Testis (tissue), 2 donors: ENCODE measurements at regions not wholly inside any gene's neighbourhood (a gene's known extent, or its start where the extent isn't known, plus 50 kb on each side); places are given as distances from the start of the nearest gene placed in this dataset.

Experiments
- POLR2A ChIP-seq: fragments of 450-650 bp; IDR thresholded peaks from one replicate; pipeline ENCODE4 v1.6.1; 2017; ENCODE audit warnings: antibody characterized with exemption, mild to moderate bottlenecking, moderate library complexity
- TF ChIP-seq, protein P1 (sequence below), 3 experiments: fragments of 450-650 bp in 2 of 3; fragments of 200-600 bp in 1 of 3; sonication (generic) in 1 of 3; IDR thresholded peaks; one replicate each; pipeline ENCODE4 v1.5.1; 2016 to 2019; ENCODE audit warnings: antibody characterized with exemption in 3 of 3, mild to moderate bottlenecking in 2 of 3, moderate library complexity in 1 of 3

DNA sequence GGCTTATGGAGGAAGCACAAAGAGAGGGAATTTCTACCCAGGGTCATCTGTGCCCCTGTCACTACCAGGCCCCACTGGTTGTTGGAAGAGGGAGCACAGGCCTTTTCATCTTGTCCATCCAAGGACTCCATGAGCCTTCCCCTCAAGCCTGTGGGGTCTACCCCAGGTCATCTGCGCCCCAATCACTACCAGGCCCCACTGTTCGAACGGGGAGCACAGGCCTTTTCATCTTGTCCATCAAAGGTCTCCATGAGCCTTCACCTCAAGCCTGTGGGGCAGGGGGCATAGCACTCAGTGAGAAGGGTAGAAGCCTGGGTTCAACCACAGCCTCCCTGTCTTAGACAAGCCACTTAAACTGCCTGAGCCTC is 101.5 kb upstream of the CDH5 start:
- TF ChIP-seq, protein P1, sequence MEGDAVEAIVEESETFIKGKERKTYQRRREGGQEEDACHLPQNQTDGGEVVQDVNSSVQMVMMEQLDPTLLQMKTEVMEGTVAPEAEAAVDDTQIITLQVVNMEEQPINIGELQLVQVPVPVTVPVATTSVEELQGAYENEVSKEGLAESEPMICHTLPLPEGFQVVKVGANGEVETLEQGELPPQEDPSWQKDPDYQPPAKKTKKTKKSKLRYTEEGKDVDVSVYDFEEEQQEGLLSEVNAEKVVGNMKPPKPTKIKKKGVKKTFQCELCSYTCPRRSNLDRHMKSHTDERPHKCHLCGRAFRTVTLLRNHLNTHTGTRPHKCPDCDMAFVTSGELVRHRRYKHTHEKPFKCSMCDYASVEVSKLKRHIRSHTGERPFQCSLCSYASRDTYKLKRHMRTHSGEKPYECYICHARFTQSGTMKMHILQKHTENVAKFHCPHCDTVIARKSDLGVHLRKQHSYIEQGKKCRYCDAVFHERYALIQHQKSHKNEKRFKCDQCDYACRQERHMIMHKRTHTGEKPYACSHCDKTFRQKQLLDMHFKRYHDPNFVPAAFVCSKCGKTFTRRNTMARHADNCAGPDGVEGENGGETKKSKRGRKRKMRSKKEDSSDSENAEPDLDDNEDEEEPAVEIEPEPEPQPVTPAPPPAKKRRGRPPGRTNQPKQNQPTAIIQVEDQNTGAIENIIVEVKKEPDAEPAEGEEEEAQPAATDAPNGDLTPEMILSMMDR (IDR thresholded peaks at IDR 0.05): no peak
- TF ChIP-seq POLR2A: no peak
